Natural killer cell treated with Interleukin-12 subunit alpha and Interleukin-12 subunit beta and Interleukin-15 and Interleukin-18, amount 100 ng/mL, for 72 hours (primary cell): ENCODE measurements at regions not wholly inside any gene's neighbourhood (a gene's known extent, or its start where the extent isn't known, plus 50 kb on each side); places are given as distances from the start of the nearest gene placed in this dataset.

Experiments
- ATAC-seq, 2 donors: fragments of 150-1000 bp; cut with Tn5 transposase in 1 of 2; sonication (Bioruptor Pico), chemical (Tn5 transposase) in 1 of 2; 2 replicates each; pipeline ENCODE4 v1.10.0; 2021
- DNase-seq: peaks from one replicate; pipeline ENCODE4 v3.0.0; 2022; ENCODE audit warnings: low spot score
- H3K27ac Mint-ChIP-seq, 2 donors: 1 replicate in 1 of 2; 2 replicates in 1 of 2; pipeline ENCODE4 v1.8.0; 2022; ENCODE audit warnings: mixed read lengths in 2 of 2, mild to moderate bottlenecking in 1 of 2, moderate library complexity in 1 of 2
- H3K27me3 Mint-ChIP-seq, 2 donors: 1 replicate in 1 of 2; 2 replicates in 1 of 2; pipeline ENCODE4 v1.8.0; 2022; ENCODE audit warnings: mixed read lengths in 2 of 2
- H3K36me3 Mint-ChIP-seq: one replicate; pipeline ENCODE4 v1.8.0; 2022; ENCODE audit warnings: mixed read lengths
- H3K4me1 Mint-ChIP-seq, 2 donors: 1 replicate in 1 of 2; 2 replicates in 1 of 2; pipeline ENCODE4 v1.8.0; 2022; ENCODE audit warnings: low read depth in 2 of 2, mixed read lengths in 2 of 2, mild to moderate bottlenecking in 1 of 2
- H3K4me3 Mint-ChIP-seq: one replicate; pipeline ENCODE4 v1.8.0; 2022; ENCODE audit warnings: mixed read lengths
- H3K9me3 Mint-ChIP-seq: 2 replicates; pipeline ENCODE4 v1.8.0; 2022; ENCODE audit warnings: mixed read lengths

DNA sequence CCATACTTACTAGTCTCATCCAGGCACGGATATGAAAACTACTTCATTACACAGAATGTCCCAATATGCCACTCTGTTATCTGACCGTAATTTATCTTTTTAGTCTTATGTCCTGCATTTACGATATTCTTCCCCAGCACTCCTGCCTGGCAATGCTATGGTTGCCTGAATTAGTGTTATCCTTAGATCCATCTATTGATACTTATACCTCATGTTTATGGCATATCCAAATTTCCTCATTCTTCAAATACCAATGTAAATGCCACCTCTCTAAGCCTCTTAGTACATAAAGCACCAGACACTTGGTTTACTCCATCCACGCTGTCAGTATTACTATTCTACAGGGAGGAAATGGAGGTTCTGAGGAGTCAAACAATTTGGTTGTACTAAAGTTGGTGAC, 507.8 kb upstream of the NMUR2 start:
- H3K4me3 Mint-ChIP-seq: no peak overlapping the region
- H3K27ac Mint-ChIP-seq: no peak overlapping the region
- H3K9me3 Mint-ChIP-seq: peaks cover 27% of the 10 kb centered on the region
- H3K4me1 Mint-ChIP-seq: no peaks in the 10 kb centered on the region
- H3K27me3 Mint-ChIP-seq: no peaks in the 10 kb centered on the region
- no peaks in the 10 kb centered on the region for H3K36me3 Mint-ChIP-seq
- DNase-seq: no peak
- no peak for ATAC-seq

DNA sequence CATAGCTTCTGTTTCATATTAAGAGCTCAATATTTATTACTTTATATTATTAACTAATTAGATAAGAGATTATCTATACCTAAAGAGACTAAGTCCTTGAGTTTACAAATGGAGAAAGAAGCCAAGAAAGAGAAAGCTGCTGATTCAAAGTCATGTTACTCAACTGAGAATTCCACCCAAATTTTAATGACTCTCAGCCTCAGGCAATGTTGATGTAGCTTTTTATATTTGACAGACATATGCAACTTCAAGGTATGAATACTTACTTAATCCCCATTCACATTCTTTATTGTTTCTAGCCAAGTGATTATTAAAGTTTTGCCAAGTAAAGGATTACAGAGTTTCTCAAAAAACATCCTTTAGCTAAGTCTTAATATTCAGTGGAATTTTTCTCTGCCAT, 527.5 kb upstream of the NMUR2 start:
- Mint-ChIP-seq H3K27ac (no peak overlapping the region), H3K27me3 (no peaks in the 10 kb centered on the region), H3K4me1 (no peaks in the 10 kb centered on the region)

DNA sequence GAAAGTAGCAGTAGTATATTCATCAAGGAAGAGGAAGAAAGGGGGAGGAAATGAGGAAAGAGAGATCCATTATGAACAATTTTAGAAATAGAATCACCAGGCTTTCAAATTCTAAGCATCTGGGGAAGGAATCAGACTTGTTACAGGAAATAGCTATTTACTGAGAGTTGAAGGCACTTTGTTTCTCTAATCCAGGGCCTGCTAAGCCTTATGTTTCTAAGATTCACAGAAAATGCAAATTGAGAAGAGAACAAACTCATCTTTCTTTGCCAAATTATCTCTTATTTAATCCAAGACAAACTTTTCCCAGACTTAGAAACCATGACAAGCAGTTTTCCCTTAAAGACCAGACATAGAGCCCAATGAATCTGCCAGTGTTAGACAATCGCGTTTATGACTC, 528.0 kb upstream of the NMUR2 start:
- Mint-ChIP-seq H3K4me3 (no peak overlapping the region), H3K27ac (no peak overlapping the region), H3K4me1 (no peaks in the 10 kb centered on the region), H3K9me3 (peaks cover 30% of the 10 kb centered on the region), H3K36me3 (peaks cover 3% of the 10 kb centered on the region), H3K27me3 (no peaks in the 10 kb centered on the region)
- no peak for DNase-seq
- no peak for ATAC-seq

More for the DNA sequence above, 527.5 kb upstream of the NMUR2 start:
- DNase-seq (no peak), ATAC-seq (no peak)
- Mint-ChIP-seq H3K4me3 (no peak overlapping the region), H3K36me3 (no peaks in the 10 kb centered on the region), H3K9me3 (peaks cover 25% of the 10 kb centered on the region)

DNA sequence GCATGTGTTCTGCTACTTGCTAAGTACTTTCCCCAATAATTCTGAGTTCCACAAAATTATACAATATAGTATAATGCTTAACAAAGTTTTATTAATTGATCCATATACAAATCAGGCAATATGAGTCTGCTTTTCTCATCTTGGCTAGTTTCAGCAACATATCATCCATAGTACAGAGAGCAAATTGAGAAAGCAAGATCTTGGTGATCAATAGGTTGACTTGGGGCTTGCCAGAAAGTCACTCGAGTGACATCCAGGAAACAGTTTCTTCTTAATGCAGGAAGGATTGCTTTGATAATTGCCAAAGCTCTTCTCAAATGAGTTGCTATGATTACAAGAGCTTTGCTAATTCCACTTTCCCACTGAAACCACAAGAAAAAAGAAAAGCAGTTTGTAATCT, 533.6 kb upstream of the NMUR2 start:
- Mint-ChIP-seq H3K9me3 (peaks cover 17% of the 10 kb centered on the region), H3K27ac (no peak overlapping the region), H3K27me3 (no peaks in the 10 kb centered on the region), H3K36me3 (peaks cover 6% of the 10 kb centered on the region), H3K4me1 (no peaks in the 10 kb centered on the region), H3K4me3 (no peak overlapping the region)
- DNase-seq (no peak), ATAC-seq (no peak)

DNA sequence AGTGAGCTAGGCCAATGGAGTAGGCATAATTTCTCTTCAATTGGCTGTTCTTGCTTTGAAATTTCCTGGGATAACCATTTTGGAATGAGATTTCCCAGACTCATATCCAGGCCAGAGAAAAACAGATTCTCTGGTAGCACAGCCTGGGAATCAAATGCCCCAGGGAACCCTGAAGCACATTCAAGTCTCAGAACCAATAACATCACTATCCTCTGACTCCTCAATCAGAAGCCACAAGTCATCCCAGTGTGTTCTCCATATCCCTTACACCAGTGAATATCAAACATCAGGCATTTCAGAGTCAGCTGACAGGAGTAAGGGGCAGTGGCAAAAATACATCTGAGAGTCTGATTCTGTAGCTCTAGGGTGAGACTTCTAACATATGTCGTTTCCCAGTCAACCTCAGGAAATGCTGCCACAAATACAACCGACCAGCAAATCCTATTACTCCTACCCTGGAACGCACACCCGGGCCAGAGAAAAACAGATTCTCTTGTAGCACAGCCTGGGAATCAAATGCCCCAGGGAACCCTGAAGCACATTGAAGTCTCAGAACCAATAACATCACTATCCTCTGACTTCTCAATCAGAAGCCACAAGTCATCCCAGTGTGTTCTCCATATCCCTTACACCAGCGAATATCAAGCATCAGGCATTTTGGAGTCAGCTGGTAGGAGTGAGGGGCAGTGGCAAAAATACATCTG, 537.7 kb upstream of the NMUR2 start:
- Mint-ChIP-seq H3K27me3 (no peaks in the 10 kb centered on the region), H3K4me1 (no peaks in the 10 kb centered on the region), H3K36me3 (peaks cover 5% of the 10 kb centered on the region), H3K4me3 (no peak overlapping the region), H3K9me3 (peaks cover 17% of the 10 kb centered on the region), H3K27ac (no peak overlapping the region)
- ATAC-seq (no peak), DNase-seq (no peak)

DNA sequence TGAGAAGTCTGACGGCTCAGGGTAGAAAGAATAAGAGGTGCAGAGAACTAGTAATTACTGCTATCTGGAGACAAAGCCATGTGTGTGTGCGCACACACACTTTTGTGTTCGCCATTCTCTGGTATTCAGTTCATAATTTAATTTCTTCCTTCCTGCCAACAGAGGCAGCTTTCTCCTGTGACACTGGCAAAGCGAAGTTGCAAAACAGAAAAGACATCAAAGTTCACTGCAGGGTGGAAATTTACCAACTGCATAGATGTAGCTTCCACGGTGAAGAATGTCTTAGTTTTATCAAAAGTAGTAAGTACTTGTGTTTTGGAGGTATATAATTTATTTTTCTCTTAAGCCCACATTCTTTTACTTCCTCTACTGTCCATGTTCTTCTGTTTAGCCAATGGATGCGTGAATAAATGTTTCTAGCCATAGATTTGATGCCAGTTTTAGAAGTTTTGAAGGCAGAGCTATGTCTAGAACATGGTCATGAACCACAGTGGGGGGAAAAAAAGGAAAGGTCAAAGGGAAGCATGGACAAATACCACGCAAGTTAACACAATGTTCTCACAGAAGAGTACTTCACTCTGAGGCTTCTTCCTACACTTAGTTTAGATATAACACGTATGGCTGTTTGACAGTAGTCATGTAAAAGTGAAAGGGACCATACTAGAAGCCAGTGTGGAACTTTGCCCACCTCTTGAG, 536.5 kb upstream of the GRIA1 start:
- Mint-ChIP-seq H3K9me3 (peaks cover 13% of the 10 kb centered on the region), H3K27me3 (no peaks in the 10 kb centered on the region), H3K27ac (no peak overlapping the region), H3K4me1 (no peaks in the 10 kb centered on the region), H3K4me3 (no peak overlapping the region), H3K36me3 (no peaks in the 10 kb centered on the region)
- DNase-seq (no peak), ATAC-seq (no peak)

DNA sequence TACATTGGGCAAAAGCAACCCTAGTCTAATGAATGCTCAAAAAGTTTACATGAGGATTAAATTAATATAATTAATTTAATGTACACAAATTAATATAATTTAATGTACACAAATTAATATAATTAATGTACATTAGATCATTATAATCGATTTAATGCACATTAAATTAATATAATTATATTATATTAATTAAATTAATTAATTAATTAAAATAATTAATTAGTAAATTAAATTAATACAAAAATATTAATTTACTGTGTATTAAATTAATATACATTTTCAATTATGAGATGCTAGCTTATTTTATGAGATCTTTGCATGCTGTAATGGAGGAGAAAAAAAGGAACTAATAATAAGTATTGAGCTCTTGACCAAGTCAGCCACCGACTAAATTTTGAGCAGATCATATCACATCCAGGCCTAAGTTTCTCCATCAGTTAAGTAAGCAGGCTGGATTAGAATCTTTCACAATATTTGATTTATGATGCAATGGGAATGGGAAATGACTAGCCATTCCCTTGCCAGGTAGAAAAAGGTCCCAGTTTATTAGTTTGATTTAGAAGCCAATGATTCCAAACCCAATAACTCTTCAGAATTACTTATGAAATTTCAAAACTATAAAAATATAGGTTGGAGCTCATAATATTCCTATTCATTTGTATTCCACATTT, 533.4 kb upstream of the GRIA1 start:
- H3K27ac Mint-ChIP-seq: no peak overlapping the region
- no peaks in the 10 kb centered on the region for H3K4me1 Mint-ChIP-seq
- H3K36me3 Mint-ChIP-seq: no peaks in the 10 kb centered on the region

DNA sequence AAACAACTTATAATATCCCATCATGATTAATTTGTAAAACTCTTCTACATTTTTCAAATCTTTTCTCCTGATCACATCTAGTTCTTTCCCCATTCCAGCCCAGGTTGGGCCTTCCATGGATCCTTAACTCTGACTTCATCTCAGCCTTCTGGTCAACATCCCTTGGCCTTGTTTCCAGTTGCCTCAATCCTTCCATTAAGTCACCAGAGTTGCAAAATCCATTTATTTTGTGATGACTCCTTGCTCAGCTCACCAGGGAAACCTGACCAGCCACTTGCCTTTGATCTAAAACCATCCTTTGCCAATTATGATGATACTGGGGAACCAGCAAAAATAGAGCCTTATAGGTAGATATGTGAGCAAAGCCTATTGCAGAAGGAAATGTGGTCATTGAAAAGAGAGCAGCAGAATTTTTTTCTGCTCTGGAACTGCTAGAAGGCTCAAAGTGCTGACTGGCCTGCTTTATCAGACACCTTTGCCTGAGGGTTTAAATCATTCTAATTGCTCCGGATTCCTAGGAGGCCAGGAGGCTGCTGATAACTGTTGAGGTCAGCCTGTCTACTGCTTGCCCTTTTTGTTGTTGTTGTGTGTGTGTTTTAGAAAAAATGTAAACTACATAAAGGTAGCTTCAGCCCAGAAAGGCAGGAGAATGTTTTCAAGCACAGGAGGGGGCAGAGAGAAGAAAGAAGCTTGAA, 512.2 kb upstream of the GRIA1 start:
- Mint-ChIP-seq H3K27ac (no peak overlapping the region), H3K4me3 (no peak overlapping the region), H3K36me3 (peaks cover 4% of the 10 kb centered on the region), H3K9me3 (peaks cover 26% of the 10 kb centered on the region), H3K4me1 (no peaks in the 10 kb centered on the region), H3K27me3 (no peaks in the 10 kb centered on the region)
- ATAC-seq (no peak), DNase-seq (no peak)

More for the DNA sequence above, 533.4 kb upstream of the GRIA1 start:
- DNase-seq (no peak), ATAC-seq (no peak)
- Mint-ChIP-seq H3K9me3 (peaks cover 16% of the 10 kb centered on the region), H3K4me3 (no peak overlapping the region), H3K27me3 (no peaks in the 10 kb centered on the region)

DNA sequence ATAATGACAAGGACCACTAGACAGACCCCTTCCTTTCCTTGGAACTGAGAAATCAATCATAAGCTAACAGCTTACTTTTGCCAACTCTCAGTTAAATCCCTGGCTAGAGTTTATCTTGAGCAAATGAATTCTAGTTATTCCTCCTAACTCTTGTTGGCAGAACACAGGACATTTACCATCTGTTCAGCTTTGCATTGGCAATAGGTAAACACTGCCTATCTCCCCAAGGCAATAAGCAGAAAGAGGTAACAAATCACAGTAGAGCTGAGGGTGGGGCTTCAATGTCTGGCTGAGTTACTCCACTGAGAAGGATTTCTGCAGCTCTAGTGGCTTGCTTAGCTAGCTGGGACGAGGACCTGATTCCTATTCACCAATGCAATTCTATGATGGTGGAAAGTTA, 503.3 kb upstream of the GRIA1 start:
- H3K36me3 Mint-ChIP-seq: peaks cover 4% of the 10 kb centered on the region
- H3K27me3 Mint-ChIP-seq: no peaks in the 10 kb centered on the region
- no peak for ATAC-seq

DNA sequence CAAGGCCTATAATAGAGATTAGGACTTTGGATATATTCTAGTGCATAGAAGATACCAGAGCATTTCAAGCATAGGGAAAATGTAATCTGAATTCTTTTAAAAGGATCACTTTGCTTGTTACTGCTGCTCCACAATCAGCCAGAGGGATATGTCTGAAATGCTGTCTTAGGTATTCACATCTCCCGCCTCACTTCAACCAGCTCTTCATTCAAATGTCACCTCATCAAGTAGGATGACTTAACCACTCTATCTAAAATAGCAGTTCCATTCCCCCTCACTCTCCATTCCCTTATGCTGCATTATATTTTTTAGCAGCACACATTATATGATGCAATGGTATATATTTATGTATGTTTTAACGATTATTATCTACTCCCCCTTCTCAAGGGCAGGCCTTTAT, 500.3 kb upstream of the GRIA1 start:
- Mint-ChIP-seq H3K27ac (no peak overlapping the region), H3K4me1 (no peaks in the 10 kb centered on the region), H3K27me3 (no peaks in the 10 kb centered on the region), H3K4me3 (no peak overlapping the region), H3K9me3 (peaks cover 7% of the 10 kb centered on the region), H3K36me3 (no peaks in the 10 kb centered on the region)
- no peak for ATAC-seq
- no peak for DNase-seq

More for the DNA sequence above, 503.3 kb upstream of the GRIA1 start:
- peaks cover 7% of the 10 kb centered on the region for H3K9me3 Mint-ChIP-seq
- H3K4me1 Mint-ChIP-seq: no peaks in the 10 kb centered on the region
- no peak for DNase-seq
- H3K4me3 Mint-ChIP-seq: no peak overlapping the region
- H3K27ac Mint-ChIP-seq: no peak overlapping the region

DNA sequence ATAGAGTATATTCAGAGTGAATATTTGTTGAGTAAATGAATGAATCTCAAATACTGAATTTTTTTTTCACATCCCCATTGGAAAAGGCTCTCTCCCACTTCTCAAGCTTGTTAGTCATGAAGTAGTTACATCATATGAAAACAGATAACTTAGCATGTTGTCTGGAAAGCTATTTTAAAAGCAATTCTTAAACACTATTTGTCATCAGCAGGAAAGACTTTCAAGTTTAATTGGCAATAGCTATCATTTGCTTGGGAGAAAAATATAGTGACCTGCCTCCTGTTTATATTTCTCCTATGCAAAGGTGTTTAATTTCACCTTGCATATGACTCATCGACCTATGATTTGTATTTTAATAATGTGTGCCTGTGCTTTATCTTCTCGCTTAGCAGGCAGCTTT, 499.8 kb upstream of the GRIA1 start:
- Mint-ChIP-seq H3K9me3 (peaks cover 7% of the 10 kb centered on the region), H3K4me1 (no peaks in the 10 kb centered on the region), H3K4me3 (no peak overlapping the region), H3K36me3 (no peaks in the 10 kb centered on the region), H3K27ac (no peak overlapping the region), H3K27me3 (no peaks in the 10 kb centered on the region)
- ATAC-seq (no peak), DNase-seq (no peak)

DNA sequence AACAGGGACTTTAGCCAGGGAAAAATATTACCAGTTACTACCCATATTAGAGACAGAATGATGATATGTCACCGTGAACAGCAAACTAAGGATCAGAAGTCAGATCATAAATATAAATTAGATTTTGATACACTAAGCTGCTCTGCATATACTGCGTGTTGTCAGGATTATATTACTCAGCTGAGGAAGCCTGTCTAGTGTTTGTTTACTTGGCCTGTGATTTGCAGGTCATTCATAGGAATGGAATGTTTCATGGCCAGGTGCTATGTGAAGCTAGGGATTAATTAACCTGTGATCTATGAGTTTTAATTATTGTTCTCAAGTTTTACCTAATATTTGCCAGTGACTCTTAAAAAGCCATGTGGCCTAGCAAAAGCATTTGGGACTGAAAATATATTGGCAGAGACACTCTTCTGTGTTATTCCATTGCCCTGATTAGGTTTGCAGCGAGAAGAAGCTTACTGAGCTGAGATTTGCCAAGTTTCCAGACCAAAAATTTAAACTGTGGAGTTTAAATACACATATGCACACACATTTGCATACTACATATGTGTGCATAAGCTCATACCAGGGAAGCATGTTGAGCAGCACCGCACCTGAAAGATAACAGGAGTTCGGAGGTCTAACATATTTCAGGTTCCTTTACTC, 496.3 kb upstream of the GRIA1 start:
- peaks cover 5% of the 10 kb centered on the region for H3K9me3 Mint-ChIP-seq
- no peak overlapping the region for H3K27ac Mint-ChIP-seq
- no peaks in the 10 kb centered on the region for H3K4me1 Mint-ChIP-seq
- ATAC-seq: no peak
- no peak for DNase-seq
- H3K4me3 Mint-ChIP-seq: no peak overlapping the region
- H3K27me3 Mint-ChIP-seq: no peaks in the 10 kb centered on the region
- H3K36me3 Mint-ChIP-seq: no peaks in the 10 kb centered on the region

DNA sequence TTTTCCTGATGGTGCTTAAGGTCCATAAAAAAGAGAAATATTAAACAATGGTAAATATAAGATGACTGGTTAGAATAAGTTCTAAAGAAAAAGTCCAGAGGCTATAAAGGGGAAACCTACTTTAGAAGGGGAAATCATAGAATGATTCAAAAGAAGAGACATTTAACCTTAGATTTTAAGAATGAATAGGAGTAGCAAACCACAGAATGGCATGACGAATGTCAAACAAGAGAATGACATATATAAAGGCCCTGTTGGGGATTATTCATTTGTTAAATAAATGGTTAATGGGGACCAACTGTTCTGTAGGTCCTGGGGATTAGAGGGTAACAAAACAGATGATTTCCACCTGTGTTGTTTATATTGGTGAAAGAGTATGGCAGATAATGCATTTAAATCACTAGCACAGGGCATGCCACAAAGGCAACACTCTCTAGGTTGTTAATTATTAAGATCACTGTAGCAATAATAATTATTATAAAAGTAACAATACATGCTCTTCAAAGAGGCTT, 495.2 kb upstream of the GRIA1 start:
- H3K4me3 Mint-ChIP-seq: no peak overlapping the region
- H3K9me3 Mint-ChIP-seq: peaks cover 2% of the 10 kb centered on the region
- no peaks in the 10 kb centered on the region for H3K36me3 Mint-ChIP-seq
- DNase-seq: no peak
- no peaks in the 10 kb centered on the region for H3K27me3 Mint-ChIP-seq
- no peak for ATAC-seq
- no peak overlapping the region for H3K27ac Mint-ChIP-seq
- H3K4me1 Mint-ChIP-seq: no peaks in the 10 kb centered on the region
